Liver (tissue), 3 donors: ENCODE measurements at regions not wholly inside any gene's neighbourhood (a gene's known extent, or its start where the extent isn't known, plus 50 kb on each side); places are given as distances from the start of the nearest gene placed in this dataset.

Source experiments
- HNF4G ChIP-seq: IDR thresholded peaks from 2 replicates; pipeline ENCODE4 v1.6.1; 2016; ENCODE audit warnings: antibody characterized with exemption
- JUND ChIP-seq, 2 donors: IDR thresholded peaks; 2 replicates each; pipeline ENCODE4 v1.6.1; 2016; ENCODE audit warnings: antibody characterized with exemption in 2 of 2
- TAF1 ChIP-seq: conservative IDR thresholded peaks from 2 replicates; pipeline ENCODE4 v1.6.1; 2016; ENCODE audit warnings: antibody characterized with exemption, mild to moderate bottlenecking
- TF ChIP-seq, protein P1 (sequence below): fragments of 150-350 bp; IDR thresholded peaks from 2 replicates; pipeline ENCODE4 v1.5.1; 2017; ENCODE audit warnings: improper control_type of control experiment, low read depth, low read length; ENCODE audit not compliant: missing input control
- TF ChIP-seq, protein P2 (sequence below): IDR thresholded peaks from 2 replicates; pipeline ENCODE4 v1.6.1; 2016; ENCODE audit warnings: antibody characterized with exemption
- donor health status: healthy.
- donor health status: healthy.

DNA sequence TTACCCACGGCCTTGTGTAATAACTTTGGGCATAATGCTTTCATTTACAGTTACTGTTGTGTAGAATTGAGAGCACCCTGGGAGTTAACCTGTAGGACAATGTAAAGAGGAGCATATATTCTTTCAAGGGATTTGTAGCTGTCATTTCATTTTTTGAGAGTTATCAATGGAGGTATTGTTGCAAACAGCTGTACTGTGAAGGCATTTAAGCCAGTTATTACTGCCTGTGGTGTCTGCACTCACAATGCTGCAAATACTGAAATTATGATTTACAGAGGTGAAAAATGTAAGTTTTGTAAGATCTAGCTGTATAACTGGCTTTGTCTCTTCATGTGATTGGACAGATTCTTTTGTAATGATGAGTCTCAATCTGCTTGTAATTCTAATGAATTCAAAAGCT lies 131.5 kb upstream of the FAT1 start:
- TF ChIP-seq, protein P1, sequence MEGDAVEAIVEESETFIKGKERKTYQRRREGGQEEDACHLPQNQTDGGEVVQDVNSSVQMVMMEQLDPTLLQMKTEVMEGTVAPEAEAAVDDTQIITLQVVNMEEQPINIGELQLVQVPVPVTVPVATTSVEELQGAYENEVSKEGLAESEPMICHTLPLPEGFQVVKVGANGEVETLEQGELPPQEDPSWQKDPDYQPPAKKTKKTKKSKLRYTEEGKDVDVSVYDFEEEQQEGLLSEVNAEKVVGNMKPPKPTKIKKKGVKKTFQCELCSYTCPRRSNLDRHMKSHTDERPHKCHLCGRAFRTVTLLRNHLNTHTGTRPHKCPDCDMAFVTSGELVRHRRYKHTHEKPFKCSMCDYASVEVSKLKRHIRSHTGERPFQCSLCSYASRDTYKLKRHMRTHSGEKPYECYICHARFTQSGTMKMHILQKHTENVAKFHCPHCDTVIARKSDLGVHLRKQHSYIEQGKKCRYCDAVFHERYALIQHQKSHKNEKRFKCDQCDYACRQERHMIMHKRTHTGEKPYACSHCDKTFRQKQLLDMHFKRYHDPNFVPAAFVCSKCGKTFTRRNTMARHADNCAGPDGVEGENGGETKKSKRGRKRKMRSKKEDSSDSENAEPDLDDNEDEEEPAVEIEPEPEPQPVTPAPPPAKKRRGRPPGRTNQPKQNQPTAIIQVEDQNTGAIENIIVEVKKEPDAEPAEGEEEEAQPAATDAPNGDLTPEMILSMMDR = no peak
- no peak for TF ChIP-seq HNF4G
- no peak for TF ChIP-seq TAF1
- TF ChIP-seq JUND (IDR thresholded peaks at IDR 0.05) = no peak
- TF ChIP-seq, protein P2, sequence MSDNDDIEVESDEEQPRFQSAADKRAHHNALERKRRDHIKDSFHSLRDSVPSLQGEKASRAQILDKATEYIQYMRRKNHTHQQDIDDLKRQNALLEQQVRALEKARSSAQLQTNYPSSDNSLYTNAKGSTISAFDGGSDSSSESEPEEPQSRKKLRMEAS = no peak
